NCI-H2107 treated with DMSO at 0.1 percent for 48 hours (cell line): ENCODE measurements at regions not wholly inside any gene's neighbourhood (a gene's known extent, or its start where the extent isn't known, plus 50 kb on each side); places are given as distances from the start of the nearest gene placed in this dataset.
A peak's percentile ranks its signal among the peaks of the same experiment; 100 is the strongest.

Source experiments
- DNase-seq: peaks from one replicate; lab custom pipeline; 2025; ENCODE audit not compliant: unreplicated experiment; lab: John Stamatoyannopoulos, UW

GRCh38 chr13:74449811-74450524 lies 315.8 kb upstream of the KLF12 start:
- no peak for DNase-seq

- no peak for DNase-seq
Observed at GRCh38 chr13:74444864-74445479, 310.8 kb upstream of the KLF12 start.

GRCh38 chr13:74444161-74444571 lies 310.0 kb upstream of the KLF12 start:
- no peak for DNase-seq

- DNase-seq = no peak
Observed at GRCh38 chr13:74443631-74444030, 309.4 kb upstream of the KLF12 start.

- no peak for DNase-seq
Observed at GRCh38 chr13:74442751-74443150, 308.5 kb upstream of the KLF12 start.

- no peak for DNase-seq
Observed at GRCh38 chr13:74438901-74439300, 304.7 kb upstream of the KLF12 start.

- no peak for DNase-seq
Observed at GRCh38 chr13:74434782-74435181, 300.6 kb upstream of the KLF12 start.

GRCh38 chr13:74424455-74424854 lies 290.3 kb upstream of the KLF12 start:
- no peak for DNase-seq

GRCh38 chr13:74423434-74423833 lies 289.2 kb upstream of the KLF12 start:
- no peak for DNase-seq

GRCh38 chr13:74414458-74414857 lies 280.3 kb upstream of the KLF12 start:
- no peak for DNase-seq

- DNase-seq = no peak
Observed at GRCh38 chr13:74413482-74413881, 279.3 kb upstream of the KLF12 start.

GRCh38 chr13:74409551-74409950 lies 275.3 kb upstream of the KLF12 start:
- no peak for DNase-seq

- no peak for DNase-seq
Observed at GRCh38 chr13:74406420-74406819, 272.2 kb upstream of the KLF12 start.

- DNase-seq = no peak
Observed at GRCh38 chr13:74398599-74398998, 264.4 kb upstream of the KLF12 start.

- DNase-seq = no peak
Observed at GRCh38 chr13:74389056-74389455, 254.9 kb upstream of the KLF12 start.

- no peak for DNase-seq
Observed at GRCh38 chr13:74388626-74389025, 254.4 kb upstream of the KLF12 start.

- DNase-seq = no peak
Observed at GRCh38 chr13:74372511-74372910, 238.3 kb upstream of the KLF12 start.

- no peak for DNase-seq
Observed at GRCh38 chr13:74367193-74367592, 233.0 kb upstream of the KLF12 start.

- DNase-seq = no peak
Observed at GRCh38 chr13:74361274-74361673, 227.1 kb upstream of the KLF12 start.

- peak; percentile 10 for DNase-seq
Observed at GRCh38 chr13:74346960-74347359, 212.8 kb upstream of the KLF12 start.

GRCh38 chr13:74338341-74338740 lies 204.1 kb upstream of the KLF12 start:
- no peak for DNase-seq

GRCh38 chr13:74336546-74336945 lies 202.3 kb upstream of the KLF12 start:
- DNase-seq = no peak

GRCh38 chr13:74335370-74335769 lies 201.2 kb upstream of the KLF12 start:
- DNase-seq = no peak
